GM12878 (cell line): ENCODE measurements at regions not wholly inside any gene's neighbourhood (a gene's known extent, or its start where the extent isn't known, plus 50 kb on each side); places are given as distances from the start of the nearest gene placed in this dataset.

Source experiments
- ATAC-seq: fragments of 200-7000 bp; cut with Tn5 transposase; 3 replicates; pipeline ENCODE4 v1.9.1; 2020; ENCODE audit warnings: mild to moderate bottlenecking, moderate library complexity
- BruUV-seq: library from RNA; stranded (reverse); fragments of 400-500 nt; replicated peaks from 2 replicates; lab custom pipeline; 2021; lab: Mats Ljungman, UMichigan
- CTCF ChIA-PET: fragments of 300-600 bp; sonication (Branson Sonifier 250); formaldehyde crosslinking; extraction: SDS; loops from one replicate; lab custom pipeline; 2021; ENCODE audit warnings: inconsistent platforms; lab: Yijun Ruan, JAX
- POLR2A ChIA-PET: fragments of 350-600 bp; formaldehyde crosslinking; extraction: SDS; loops from one replicate; lab custom pipeline; 2021; ENCODE audit warnings: inconsistent platforms; lab: Charles Lee
- RAD21 ChIA-PET: fragments of 300-600 bp; sonication (Branson Sonifier 250); formaldehyde crosslinking; loops from one replicate; lab custom pipeline; 2023; ENCODE audit warnings: antibody characterized with exemption; ENCODE audit not compliant: unreplicated experiment; lab: Charles Lee
- SMC1A ChIA-PET: fragments of 300-600 bp; sonication (Branson Sonifier 250); formaldehyde crosslinking; loops from one replicate; lab custom pipeline; 2023; ENCODE audit not compliant: unreplicated experiment, uncharacterized antibody; lab: Charles Lee
- DNase-seq: peaks from one replicate; pipeline ENCODE4 v3.0.0-alpha.2; 2011; ENCODE audit warnings: low read depth, low spot score
- FAIRE-seq: peaks from 3 replicates; lab custom pipeline; 2011; peaks lifted over from hg19 to GRCh38; lab: Jason Lieb, UNC
- H2AFZ ChIP-seq: 2 replicates; pipeline ENCODE4 v1.6.0; 2011; ENCODE audit warnings: low read depth, low read length, control low read depth; ENCODE audit not compliant: control insufficient read depth
- H3K27ac ChIP-seq: 2 replicates; pipeline ENCODE4 v1.5.1; 2011; ENCODE audit warnings: control low read depth; ENCODE audit not compliant: control insufficient read depth, insufficient read depth
- H3K27me3 ChIP-seq, 2 experiments: replicated peaks in 1 of 2; 2 replicates each; pipeline versions ENCODE4 v1.6.0 to v1.6.1; 2011; ENCODE audit warnings: low read length in 1 of 2; ENCODE audit not compliant: control insufficient read depth in 2 of 2, insufficient read depth in 2 of 2
- H3K36me3 ChIP-seq, 2 experiments: 2 replicates each; pipeline ENCODE4 v1.5.1; 2011; ENCODE audit warnings: low read length in 1 of 2; ENCODE audit not compliant: control insufficient read depth in 2 of 2, insufficient read depth in 2 of 2
- H3K4me1 ChIP-seq: 2 replicates; pipeline ENCODE4 v1.6.1; 2011; ENCODE audit warnings: mild to moderate bottlenecking, low read length, moderate library complexity, mixed read lengths; ENCODE audit not compliant: control insufficient read depth, insufficient read depth
- H3K4me2 ChIP-seq: 2 replicates; pipeline ENCODE4 v1.6.0; 2011; ENCODE audit warnings: control low read depth; ENCODE audit not compliant: control insufficient read depth, insufficient read depth
- H3K4me3 ChIP-seq: fragments of 200-600 bp; sonication (generic); 2 replicates; pipeline ENCODE4 v1.5.1; 2016
- H3K79me2 ChIP-seq: 2 replicates; pipeline ENCODE4 v1.6.0; 2011; ENCODE audit warnings: low read length; ENCODE audit not compliant: control insufficient read depth, insufficient read depth
- H3K9ac ChIP-seq: 2 replicates; pipeline ENCODE4 v1.8.0; 2011; ENCODE audit warnings: low read length, control low read depth, mixed read lengths; ENCODE audit not compliant: control insufficient read depth, insufficient read depth
- H3K9me3 ChIP-seq: replicated peaks from 3 replicates; pipeline ENCODE4 v1.5.1; 2011; ENCODE audit warnings: mild to moderate bottlenecking, low read length; ENCODE audit not compliant: control insufficient read depth, insufficient read depth
- H4K20me1 ChIP-seq: 2 replicates; pipeline ENCODE4 v1.6.0; 2011; ENCODE audit not compliant: control insufficient read depth, insufficient read depth
- ATF7 ChIP-seq: fragments of 450-650 bp; IDR thresholded peaks from 2 replicates; pipeline ENCODE4 v1.6.1; 2016; ENCODE audit warnings: low read depth, mild to moderate bottlenecking
- CBX3 ChIP-seq: fragments of 200-600 bp; sonication (generic); IDR thresholded peaks from 2 replicates; pipeline ENCODE4 v1.6.1; 2016; ENCODE audit warnings: low read depth, borderline replicate concordance
- CHD1 ChIP-seq: IDR thresholded peaks from 2 replicates; pipeline ENCODE4 v1.6.1; 2012; ENCODE audit warnings: low read depth, low read length, improper control_type of control experiment
- CHD2 ChIP-seq: IDR thresholded peaks from 2 replicates; pipeline ENCODE4 v1.6.1; 2011; ENCODE audit warnings: low read depth, low read length, improper control_type of control experiment, borderline replicate concordance
- EP300 ChIP-seq, 2 experiments: fragments of 150-350 bp in 1 of 2; IDR thresholded peaks; 2 replicates each; pipeline ENCODE4 v1.6.1; 2011 to 2012; ENCODE audit warnings: low read depth in 2 of 2, low read length in 2 of 2, borderline replicate concordance in 1 of 2, improper control_type of control experiment in 1 of 2, inconsistent platforms in 1 of 2; ENCODE audit not compliant: control insufficient read depth in 1 of 2
- EZH2 ChIP-seq: IDR thresholded peaks from 2 replicates; pipeline ENCODE4 v1.6.1; 2012; ENCODE audit warnings: low read depth, mild to moderate bottlenecking, control low read depth, inconsistent platforms, low read length, borderline replicate concordance; ENCODE audit not compliant: control insufficient read depth
- IKZF2 ChIP-seq, 2 experiments: fragments of 450-650 bp; IDR thresholded peaks; 2 replicates each; pipeline ENCODE4 v1.6.1; 2017; ENCODE audit warnings: mild to moderate bottlenecking in 2 of 2, moderate library complexity in 2 of 2
- KAT2A ChIP-seq: conservative IDR thresholded peaks from 2 replicates; pipeline ENCODE4 v1.6.1; 2011; ENCODE audit warnings: low read depth, low read length; ENCODE audit not compliant: control insufficient read depth
- LARP7 ChIP-seq: fragments of 450-650 bp; IDR thresholded peaks from 2 replicates; pipeline ENCODE4 v1.6.1; 2017; ENCODE audit warnings: mild to moderate bottlenecking
- POLR2AphosphoS5 ChIP-seq: IDR thresholded peaks from 2 replicates; pipeline ENCODE4 v1.6.1; 2011; ENCODE audit warnings: mild to moderate bottlenecking, low read length, inconsistent platforms
- RAD21 ChIP-seq: IDR thresholded peaks from 2 replicates; pipeline ENCODE4 v1.6.1; 2011; ENCODE audit warnings: mild to moderate bottlenecking, low read depth, low read length, moderate library complexity; ENCODE audit not compliant: insufficient read depth
- SREBF1 ChIP-seq: IDR thresholded peaks from 2 replicates; pipeline ENCODE4 v1.6.1; 2012; ENCODE audit warnings: mild to moderate bottlenecking, low read length
- YY1 ChIP-seq: IDR thresholded peaks from 2 replicates; pipeline ENCODE4 v1.6.1; 2011; ENCODE audit warnings: low read depth, mild to moderate bottlenecking, low read length
- ZBED1 ChIP-seq: IDR thresholded peaks from 2 replicates; pipeline ENCODE4 v1.6.1; 2016; ENCODE audit warnings: borderline replicate concordance
- ZNF24 ChIP-seq: fragments of 450-650 bp; IDR thresholded peaks from 2 replicates; pipeline ENCODE4 v1.6.1; 2017; ENCODE audit warnings: antibody characterized with exemption, mild to moderate bottlenecking
- WGBS: methylation state at CpG from one replicate; pipeline ENCODE4 v1.1.6; 2016; ENCODE audit warnings: low lambda C conversion rate; ENCODE audit not compliant: insufficient replicate concordance, insufficient coverage; ENCODE audit errors: missing lambda C conversion rate; 5-methylcytosine and 5-hydroxymethylcytosine counted together
- in situ Hi-C: fragments of 300-500 bp; cut with MboI; formaldehyde crosslinking; loops from 9 replicates; pipeline ENCODE4 v1.14.3; 2018; ENCODE audit warnings: mixed read lengths
- intact Hi-C: fragments of 100-400 bp; cut with micrococcal nuclease; formaldehyde crosslinking; loops from one replicate; pipeline ENCODE4 v1.14.2; 2022; ENCODE audit not compliant: unreplicated experiment
- TF ChIP-seq, protein P1 (sequence below): fragments of 450-650 bp; IDR thresholded peaks from 2 replicates; pipeline ENCODE4 v1.6.1; 2016; ENCODE audit warnings: mild to moderate bottlenecking
- TF ChIP-seq, protein P2 (sequence below): IDR thresholded peaks from 2 replicates; pipeline ENCODE4 v1.6.1; 2012; ENCODE audit warnings: low read depth, low read length, improper control_type of control experiment

GRCh38 chr2:75894170-75894569 lies 183.5 kb upstream of the GCFC2 start:
- Histone ChIP-seq H2AFZ (peak overlapping the region; percentile 65), H3K4me3 (no peak overlapping the region), H3K4me2 (no peak overlapping the region; the same call in 1 of the 2 replicates), H3K36me3 (no peaks in the 10 kb centered on the region), H4K20me1 (no peaks in the 10 kb centered on the region), H3K9ac (no peak overlapping the region), H3K4me1 (no peaks in the 10 kb centered on the region), H3K27ac (no peak overlapping the region), H3K79me2 (no peaks in the 10 kb centered on the region)
- DNase-seq = no peak
- CTCF ChIA-PET = interaction anchor here (1.2 kb wide), 1 partner anchor 706 kb away, joined by 3 read pairs; no protein-coding TSS in a partner anchor
- POLR2A ChIA-PET = no interaction called here
- SMC1A ChIA-PET = interaction anchor here (1.2 kb wide), 1 partner anchor 9 kb away, joined by 4 read pairs; no protein-coding TSS in a partner anchor
- 0% methylated on average over 1 of the region's 1 CpG for WGBS
- RAD21 ChIA-PET = interaction anchor here (1.0 kb wide), 1 partner anchor 26 kb away, joined by 5 read pairs; no protein-coding TSS in a partner anchor
- BruUV-seq = no TSS peak
- in situ Hi-C loops = no loop called here
- TF ChIP-seq ZBED1 (no peak), LARP7 (no peak), CBX3 (no peak), KAT2A (no peak)
- TF ChIP-seq, protein P1, sequence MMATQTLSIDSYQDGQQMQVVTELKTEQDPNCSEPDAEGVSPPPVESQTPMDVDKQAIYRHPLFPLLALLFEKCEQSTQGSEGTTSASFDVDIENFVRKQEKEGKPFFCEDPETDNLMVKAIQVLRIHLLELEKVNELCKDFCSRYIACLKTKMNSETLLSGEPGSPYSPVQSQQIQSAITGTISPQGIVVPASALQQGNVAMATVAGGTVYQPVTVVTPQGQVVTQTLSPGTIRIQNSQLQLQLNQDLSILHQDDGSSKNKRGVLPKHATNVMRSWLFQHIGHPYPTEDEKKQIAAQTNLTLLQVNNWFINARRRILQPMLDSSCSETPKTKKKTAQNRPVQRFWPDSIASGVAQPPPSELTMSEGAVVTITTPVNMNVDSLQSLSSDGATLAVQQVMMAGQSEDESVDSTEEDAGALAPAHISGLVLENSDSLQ = 0 out of 2 replicates have a peak, but pooled peaks have one; percentile 15
- TF ChIP-seq, all 136 proteins: peak for 1
- intact Hi-C loops = no loop called here
- H3K9me3 ChIP-seq = no peaks in the 10 kb centered on the region
- H3K27me3 ChIP-seq = no peaks in the 10 kb centered on the region
- no peak for FAIRE-seq
- ATAC-seq = peak; percentile 90

- in situ Hi-C loops (no loop called here), intact Hi-C loops (no loop called here)
- Histone ChIP-seq H2AFZ (no peak overlapping the region), H3K4me3 (no peak overlapping the region), H3K36me3 (no peaks in the 10 kb centered on the region), H3K27me3 (no peaks in the 10 kb centered on the region), H3K79me2 (no peaks in the 10 kb centered on the region), H3K27ac (no peak overlapping the region), H4K20me1 (no peaks in the 10 kb centered on the region), H3K9me3 (no peaks in the 10 kb centered on the region), H3K9ac (no peak overlapping the region), H3K4me1 (no peaks in the 10 kb centered on the region), H3K4me2 (no peak overlapping the region)
- ChIA-PET POLR2A (no interaction called here), CTCF (no interaction called here), SMC1A (interaction anchor here (0.6 kb wide), 1 partner anchor 11 kb away, joined by 3 read pairs; no protein-coding TSS in a partner anchor), RAD21 (no interaction called here)
- DNase-seq (no peak), FAIRE-seq (no peak), ATAC-seq (peak; percentile 58)
- no TSS peak for BruUV-seq
- 7% methylated on average over 2 of the region's 2 CpGs for WGBS
- TF ChIP-seq RAD21 (no peak), POLR2AphosphoS5 (no peak), YY1 (no peak), CHD1 (no peak), SREBF1 (no peak), ZNF24 (no peak), ATF7 (peak; percentile 64; the same call in 1 of the 2 replicates), EZH2 (no peak), IKZF2 (IDR thresholded peaks at IDR 0.05) (peak; percentile 52 to 59; a peak in 3 of 4 replicates), EP300 (IDR thresholded peaks at IDR 0.05; ENCODE audit: borderline replicate concordance in 1 of 2, control insufficient read depth in 1 of 2, low read depth in 2 of 2, low read length in 2 of 2) (peak in 1 of 2 experiments; percentile 30; a peak in 1 of 4 replicates), CHD2 (no peak)
- TF ChIP-seq, protein P2, sequence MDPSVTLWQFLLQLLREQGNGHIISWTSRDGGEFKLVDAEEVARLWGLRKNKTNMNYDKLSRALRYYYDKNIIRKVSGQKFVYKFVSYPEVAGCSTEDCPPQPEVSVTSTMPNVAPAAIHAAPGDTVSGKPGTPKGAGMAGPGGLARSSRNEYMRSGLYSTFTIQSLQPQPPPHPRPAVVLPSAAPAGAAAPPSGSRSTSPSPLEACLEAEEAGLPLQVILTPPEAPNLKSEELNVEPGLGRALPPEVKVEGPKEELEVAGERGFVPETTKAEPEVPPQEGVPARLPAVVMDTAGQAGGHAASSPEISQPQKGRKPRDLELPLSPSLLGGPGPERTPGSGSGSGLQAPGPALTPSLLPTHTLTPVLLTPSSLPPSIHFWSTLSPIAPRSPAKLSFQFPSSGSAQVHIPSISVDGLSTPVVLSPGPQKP = no peak
These were observed 181.8 kb upstream of the GCFC2 start for GRCh38 chr2:75892490-75892889.
